NCI-H524 (cell line): ENCODE measurements at regions not wholly inside any gene's neighbourhood (a gene's known extent, or its start where the extent isn't known, plus 50 kb on each side); places are given as distances from the start of the nearest gene placed in this dataset.

ENCODE experiments used
- DNase-seq, 2 experiments: peaks; one replicate each; lab custom pipeline; 2025; lab: John Stamatoyannopoulos, UW

DNA sequence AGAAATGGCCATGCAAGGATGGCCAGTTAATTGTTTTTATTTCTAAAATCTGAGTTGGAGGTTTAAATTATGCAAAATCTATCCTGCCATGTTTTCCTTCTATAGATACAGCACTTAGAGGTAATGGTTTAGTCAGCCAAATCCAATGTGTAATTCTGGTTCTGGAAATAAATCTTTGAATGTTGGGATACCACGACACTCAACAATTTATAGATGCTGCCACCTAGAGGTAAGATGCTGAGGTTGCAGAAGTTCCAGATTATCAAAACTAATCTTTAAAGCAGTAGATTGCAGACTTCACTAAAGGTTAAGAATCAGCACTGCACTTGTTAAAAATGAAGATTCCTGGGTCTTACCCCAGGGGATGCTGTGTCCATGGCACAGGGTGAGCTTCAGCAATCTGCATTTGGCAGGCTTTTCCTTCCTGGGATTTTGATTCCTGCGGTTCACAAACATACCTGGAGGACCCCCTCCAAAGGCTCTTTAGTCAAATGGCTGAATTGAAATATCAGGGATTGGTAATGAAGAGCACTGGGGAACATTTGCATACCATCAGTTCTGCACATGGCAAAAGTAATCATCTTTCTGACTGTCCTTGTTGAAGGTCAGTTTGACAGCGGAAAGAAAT lies 53.4 kb upstream of the ANO4 start:
- peak in 1 of 2 experiments; percentile 36 for DNase-seq

DNA sequence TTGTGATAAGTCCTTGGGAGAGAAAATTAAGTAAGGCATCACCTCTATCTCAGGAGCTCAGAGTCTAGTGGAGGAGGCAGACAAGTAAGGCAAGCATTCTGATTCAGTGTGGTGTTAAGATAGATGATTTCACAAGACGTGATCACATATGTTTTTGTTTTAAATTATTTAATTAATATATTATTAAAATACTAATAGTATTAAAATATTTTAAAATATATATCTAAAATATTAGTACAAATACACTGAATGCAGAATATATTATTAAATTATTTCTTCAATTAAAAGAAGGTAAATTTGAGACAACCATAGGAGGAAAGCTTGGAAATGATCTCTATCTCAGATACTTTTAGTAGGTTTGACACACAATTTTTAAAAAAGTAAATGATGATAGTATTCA lies 51.5 kb upstream of the ANO4 start:
- no peak for DNase-seq
